Neutrophil (primary cell): ENCODE measurements at regions not wholly inside any gene's neighbourhood (a gene's known extent, or its start where the extent isn't known, plus 50 kb on each side); places are given as distances from the start of the nearest gene placed in this dataset.

ENCODE experiments used
- H3K27ac ChIP-seq: fragments of 200-600 bp; sonication (generic); 2 replicates; pipeline ENCODE4 v1.5.1; 2016; ENCODE audit warnings: mild to moderate bottlenecking, moderate library complexity
- H3K27me3 ChIP-seq: fragments of 200-600 bp; sonication (generic); 2 replicates; pipeline ENCODE4 v1.6.0; 2016; ENCODE audit warnings: mild to moderate bottlenecking
- H3K36me3 ChIP-seq: fragments of 200-600 bp; sonication (generic); 2 replicates; pipeline ENCODE4 v1.5.1; 2017
- H3K4me1 ChIP-seq, 2 experiments: fragments of 200-600 bp in 1 of 2; sonication (generic) in 1 of 2; 1 replicate in 1 of 2; 2 replicates in 1 of 2; pipeline versions ENCODE4 v1.5.1 to v1.6.1; 2013 to 2016; ENCODE audit warnings: low read depth in 1 of 2, low read length in 1 of 2, mild to moderate bottlenecking in 1 of 2, moderate library complexity in 1 of 2; ENCODE audit not compliant: control insufficient read depth in 1 of 2, insufficient read depth in 1 of 2
- H3K4me3 ChIP-seq, 2 experiments: fragments of 200-600 bp in 1 of 2; sonication (generic) in 1 of 2; 1 replicate in 1 of 2; 2 replicates in 1 of 2; pipeline ENCODE4 v1.5.1; 2013 to 2016; ENCODE audit warnings: low read depth in 1 of 2, low read length in 1 of 2, mild to moderate bottlenecking in 1 of 2, moderate library complexity in 1 of 2
- H3K9me3 ChIP-seq: fragments of 200-600 bp; sonication (generic); 2 replicates; pipeline ENCODE4 v1.5.1; 2016
- CTCF ChIP-seq: fragments of 200-600 bp; sonication (generic); IDR thresholded peaks from 2 replicates; pipeline ENCODE4 v1.5.1; 2016; ENCODE audit warnings: antibody characterized with exemption

GRCh38 chr2:3066831-3067230 is 310.8 kb downstream of the EIPR1 start:
- Histone ChIP-seq H3K27ac (no peak overlapping the region), H3K27me3 (no peaks in the 10 kb centered on the region), H3K36me3 (no peaks in the 10 kb centered on the region), H3K4me1 (peaks cover 10 to 13% of the 10 kb centered on the region in 2 experiments), H3K9me3 (no peaks in the 10 kb centered on the region), H3K4me3 (no peak overlapping the region)
- TF ChIP-seq CTCF: no peak

- Histone ChIP-seq H3K27me3 (no peaks in the 10 kb centered on the region), H3K4me1 (peaks cover 2 to 4% of the 10 kb centered on the region in 2 experiments), H3K9me3 (no peaks in the 10 kb centered on the region), H3K27ac (no peak overlapping the region), H3K36me3 (no peaks in the 10 kb centered on the region), H3K4me3 (no peak overlapping the region)
- TF ChIP-seq CTCF: no peak
Observed at GRCh38 chr2:3065928-3066327, 311.7 kb downstream of the EIPR1 start.

GRCh38 chr2:3062476-3063260 is 314.9 kb downstream of the EIPR1 start:
- no peak for TF ChIP-seq CTCF
- no peaks in the 10 kb centered on the region for H3K36me3 ChIP-seq
- H3K4me3 ChIP-seq: no peak overlapping the region
- H3K4me1 ChIP-seq: peaks cover 5 to 7% of the 10 kb centered on the region in 2 experiments
- H3K27ac ChIP-seq: no peak overlapping the region
- H3K9me3 ChIP-seq: no peaks in the 10 kb centered on the region
- H3K27me3 ChIP-seq: no peaks in the 10 kb centered on the region

- H3K4me3 ChIP-seq: no peak overlapping the region
- no peak for TF ChIP-seq CTCF
- no peaks in the 10 kb centered on the region for H3K27me3 ChIP-seq
- no peaks in the 10 kb centered on the region for H3K36me3 ChIP-seq
- H3K9me3 ChIP-seq: no peaks in the 10 kb centered on the region
- peaks cover 30 to 34% of the 10 kb centered on the region in 2 experiments for H3K4me1 ChIP-seq
- H3K27ac ChIP-seq: no peak overlapping the region
Observed at GRCh38 chr2:3060049-3060448, 317.6 kb downstream of the EIPR1 start.

GRCh38 chr2:3059141-3059925 is 318.3 kb downstream of the EIPR1 start:
- peaks cover 37 to 41% of the 10 kb centered on the region in 2 experiments for H3K4me1 ChIP-seq
- H3K9me3 ChIP-seq: no peaks in the 10 kb centered on the region
- no peaks in the 10 kb centered on the region for H3K27me3 ChIP-seq
- no peak for TF ChIP-seq CTCF
- H3K36me3 ChIP-seq: no peaks in the 10 kb centered on the region
- H3K4me3 ChIP-seq: no peak overlapping the region
- no peak overlapping the region for H3K27ac ChIP-seq
